ENCODE measurements at regions not wholly inside any gene's neighbourhood (a gene's known extent, or its start where the extent isn't known, plus 50 kb on each side); places are given as distances from the start of the nearest gene placed in this dataset.

- TF ChIP-seq CTCF (IDR thresholded peaks at IDR 0.05; ENCODE audit: insufficient read depth, low read depth, low read length): no peak
- no peak for TF ChIP-seq EZH2 (IDR thresholded peaks at IDR 0.05; ENCODE audit: insufficient read depth, low read length)
These were observed 106.3 kb upstream of the RNU6-1 start for GRCh38 chr15:67945951-67946700.

Data from astrocyte (in vitro differentiated cells and primary cell).